Mesendoderm (in vitro differentiated cells): ENCODE measurements at regions not wholly inside any gene's neighbourhood (a gene's known extent, or its start where the extent isn't known, plus 50 kb on each side); places are given as distances from the start of the nearest gene placed in this dataset.
A peak's percentile ranks its signal among the peaks of the same experiment; 100 is the strongest.

ENCODE experiments used
- DNase-seq: peaks from one replicate; pipeline ENCODE4 v3.0.0; 2013
- H2AK5ac ChIP-seq: 2 replicates; pipeline ENCODE4 v1.6.1; 2013; ENCODE audit warnings: low read length, inconsistent platforms
- H2BK120ac ChIP-seq: 2 replicates; pipeline ENCODE4 v1.6.1; 2013; ENCODE audit warnings: low read depth, mild to moderate bottlenecking, low read length, moderate library complexity, mixed read lengths
- H2BK15ac ChIP-seq: replicated peaks from 2 replicates; pipeline ENCODE4 v1.6.1; 2013; ENCODE audit warnings: low read depth, mild to moderate bottlenecking, moderate library complexity
- H2BK5ac ChIP-seq: 2 replicates; pipeline ENCODE4 v1.6.1; 2013; ENCODE audit warnings: low read length, inconsistent platforms
- H3K18ac ChIP-seq: 2 replicates; pipeline ENCODE4 v1.6.1; 2013; ENCODE audit warnings: mild to moderate bottlenecking, low read length, mixed read lengths
- H3K23ac ChIP-seq: one replicate; pipeline ENCODE4 v1.6.1; 2013; ENCODE audit warnings: low read length
- H3K27ac ChIP-seq: 2 replicates; pipeline ENCODE4 v1.5.1; 2013; ENCODE audit warnings: low read depth, mild to moderate bottlenecking, inconsistent platforms, low read length, moderate library complexity
- H3K27me3 ChIP-seq: 2 replicates; pipeline ENCODE4 v1.6.1; 2013; ENCODE audit warnings: low read length, control low read depth, mild to moderate bottlenecking, inconsistent platforms; ENCODE audit not compliant: insufficient read depth, poor library complexity
- H3K36me3 ChIP-seq: 2 replicates; pipeline ENCODE4 v1.6.1; 2013; ENCODE audit warnings: low read length, inconsistent platforms; ENCODE audit not compliant: control insufficient read depth, insufficient read depth
- H3K4ac ChIP-seq: one replicate; pipeline ENCODE4 v1.6.1; 2013; ENCODE audit warnings: low read depth, mild to moderate bottlenecking, low read length, moderate library complexity
- H3K4me1 ChIP-seq: 2 replicates; pipeline ENCODE4 v1.6.1; 2013; ENCODE audit warnings: low read depth, low read length, inconsistent platforms; ENCODE audit not compliant: control insufficient read depth
- H3K4me2 ChIP-seq: 2 replicates; pipeline ENCODE4 v1.6.1; 2013; ENCODE audit warnings: low read length
- H3K4me3 ChIP-seq: 2 replicates; pipeline ENCODE4 v1.5.1; 2013; ENCODE audit warnings: mild to moderate bottlenecking, low read length
- H3K56ac ChIP-seq: one replicate; pipeline ENCODE4 v1.6.1; 2013; ENCODE audit warnings: low read length
- H3K79me1 ChIP-seq: 2 replicates; pipeline ENCODE4 v1.6.1; 2013; ENCODE audit warnings: low read length, inconsistent platforms
- H3K79me2 ChIP-seq: 2 replicates; pipeline ENCODE4 v1.6.1; 2013; ENCODE audit warnings: mild to moderate bottlenecking, low read length; ENCODE audit not compliant: control insufficient read depth, insufficient read depth
- H3K9ac ChIP-seq: 2 replicates; pipeline ENCODE4 v1.6.1; 2013; ENCODE audit warnings: low read length, inconsistent platforms
- H4K5ac ChIP-seq: one replicate; pipeline ENCODE4 v1.6.1; 2013; ENCODE audit warnings: low read length
- H4K8ac ChIP-seq: one replicate; pipeline ENCODE4 v1.6.1; 2013; ENCODE audit warnings: low read depth, mild to moderate bottlenecking, control low read depth, low read length, moderate library complexity
- WGBS: extraction: QIAGEN DNeasy Blood & Tissue Kit; methylation state at CpG from one replicate; pipeline ENCODE4 v1.1.7; 2013; ENCODE audit warnings: low lambda C conversion rate, missing lambda C conversion rate; ENCODE audit not compliant: insufficient coverage; ENCODE audit errors: extremely low coverage; 5-methylcytosine and 5-hydroxymethylcytosine counted together

DNA sequence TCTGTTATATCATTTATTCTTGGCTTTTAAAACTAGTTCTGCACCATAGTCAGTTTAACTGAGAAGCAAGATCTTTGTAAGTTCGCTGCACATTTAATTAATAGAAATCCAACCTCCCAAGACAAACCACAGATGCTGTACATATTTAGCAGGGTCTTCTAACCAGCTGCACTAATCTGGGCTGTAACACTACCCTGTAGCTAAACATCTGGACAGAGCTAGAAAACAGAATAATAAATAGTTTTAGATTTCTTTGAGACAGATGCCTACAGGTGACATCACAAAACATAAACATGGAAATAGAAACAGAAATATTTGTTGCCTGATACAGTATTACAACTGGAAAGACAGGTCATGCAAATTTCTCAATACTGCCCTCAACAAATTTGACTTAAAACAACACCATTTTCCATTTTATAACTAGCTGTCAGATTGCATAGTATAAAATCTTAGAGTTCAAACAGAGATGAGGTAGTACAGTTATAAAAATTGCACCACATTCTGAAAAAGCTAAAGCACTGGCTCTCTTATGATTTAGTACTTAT, 315.1 kb downstream of the NR4A2 start:
- Histone ChIP-seq H3K79me1 (no peaks in the 10 kb centered on the region), H2BK120ac (no peak overlapping the region), H4K5ac (no peak overlapping the region), H3K4me2 (no peak overlapping the region), H3K4me1 (no peaks in the 10 kb centered on the region), H4K8ac (no peak overlapping the region), H3K79me2 (no peaks in the 10 kb centered on the region), H2BK5ac (no peak overlapping the region), H3K18ac (no peak overlapping the region), H3K56ac (no peak overlapping the region), H3K27ac (no peak overlapping the region), H3K4ac (no peak overlapping the region), H2AK5ac (no peak overlapping the region), H3K4me3 (no peak overlapping the region), H2BK15ac (no peak overlapping the region), H3K36me3 (no peaks in the 10 kb centered on the region), H3K27me3 (no peaks in the 10 kb centered on the region), H3K9ac (no peak overlapping the region), H3K23ac (no peak overlapping the region)
- WGBS = no CpG with 5 or more reads among the region's 1 CpG
- no peak for DNase-seq

DNA sequence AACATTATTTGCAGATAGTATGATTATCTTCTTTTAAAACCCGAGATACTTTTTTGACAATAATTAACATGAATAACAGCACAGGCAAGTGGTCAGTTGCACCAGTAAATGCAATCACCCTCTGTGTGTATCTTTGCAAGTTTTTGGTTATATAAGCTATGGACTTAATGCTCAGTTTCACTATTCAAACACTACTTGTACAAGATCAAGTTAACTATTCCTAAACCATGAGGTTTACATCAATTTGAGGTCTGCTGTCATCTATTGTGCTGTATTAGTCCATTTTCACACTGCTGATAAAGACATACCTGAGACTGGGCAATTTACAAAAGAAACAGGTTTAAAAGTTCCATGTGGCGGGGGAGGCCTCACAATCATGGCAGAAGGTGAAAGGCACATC, 323.2 kb downstream of the NR4A2 start:
- no peak overlapping the region for H2BK5ac ChIP-seq
- no peaks in the 10 kb centered on the region for H3K36me3 ChIP-seq
- H3K79me2 ChIP-seq = no peaks in the 10 kb centered on the region
- H3K27me3 ChIP-seq = no peaks in the 10 kb centered on the region
- H2BK120ac ChIP-seq = no peak overlapping the region
- H2BK15ac ChIP-seq = no peak overlapping the region
- no peak overlapping the region for H3K4me3 ChIP-seq
- H3K27ac ChIP-seq = no peak overlapping the region
- H3K56ac ChIP-seq = no peak overlapping the region
- H3K4ac ChIP-seq = no peak overlapping the region
- no peak overlapping the region for H3K4me2 ChIP-seq
- no peak overlapping the region for H3K9ac ChIP-seq
- no peak overlapping the region for H4K8ac ChIP-seq
- no peak overlapping the region for H3K18ac ChIP-seq
- no peak overlapping the region for H2AK5ac ChIP-seq
- no peak overlapping the region for H4K5ac ChIP-seq
- no CpG with 5 or more reads among the region's 2 CpGs for WGBS
- DNase-seq = no peak
- no peaks in the 10 kb centered on the region for H3K79me1 ChIP-seq
- no peaks in the 10 kb centered on the region for H3K4me1 ChIP-seq
- H3K23ac ChIP-seq = no peak overlapping the region

DNA sequence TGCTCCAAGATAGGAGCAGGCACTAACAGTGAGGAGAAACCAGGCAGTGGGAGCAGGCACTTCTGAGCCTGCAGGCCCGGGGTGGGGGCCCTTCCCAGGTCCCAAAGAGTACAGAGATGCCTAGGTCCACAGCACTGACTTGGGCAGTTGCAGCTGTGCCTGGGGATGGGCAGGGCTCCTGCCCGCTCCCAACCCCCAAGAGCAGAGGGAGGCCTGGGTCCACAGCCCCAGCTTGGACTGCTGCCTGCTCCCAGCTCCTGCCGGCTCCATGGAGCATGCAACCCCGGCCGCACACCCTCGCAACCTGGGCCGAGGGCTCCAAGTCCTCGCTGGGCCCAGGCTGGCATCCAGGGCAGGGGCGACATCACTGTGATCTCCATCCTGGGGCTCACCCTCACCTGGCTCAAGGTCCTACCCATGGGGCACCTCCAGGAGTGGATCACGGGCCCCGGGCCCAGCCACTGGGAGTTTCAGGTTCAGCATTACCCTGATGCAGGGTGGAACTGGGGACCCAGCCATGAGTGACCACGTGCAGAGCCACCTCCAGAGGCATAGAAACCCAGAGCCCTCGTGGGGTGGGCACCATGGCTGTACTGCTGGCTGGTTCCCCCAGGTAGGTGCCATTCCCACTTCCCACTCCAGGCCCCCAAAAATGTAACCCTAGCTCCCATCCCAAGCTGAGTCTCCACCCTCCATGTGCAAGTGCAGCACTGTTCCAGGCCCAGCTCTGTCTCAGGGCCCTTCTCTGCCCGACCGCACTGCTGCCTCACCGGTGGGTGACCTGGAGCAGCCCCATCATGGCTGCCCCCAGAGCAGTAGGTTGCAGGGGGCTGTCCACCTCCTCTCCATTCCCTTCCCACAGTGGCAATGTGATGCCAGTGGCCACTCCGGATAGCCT, 325.6 kb downstream of the NR4A2 start:
- no peak overlapping the region for H3K23ac ChIP-seq
- H2BK5ac ChIP-seq = no peak overlapping the region
- no peak overlapping the region for H3K18ac ChIP-seq
- no peak overlapping the region for H2BK120ac ChIP-seq
- no peaks in the 10 kb centered on the region for H3K79me2 ChIP-seq
- H3K27me3 ChIP-seq = no peaks in the 10 kb centered on the region
- no peaks in the 10 kb centered on the region for H3K79me1 ChIP-seq
- no peak overlapping the region for H3K4me2 ChIP-seq
- no peaks in the 10 kb centered on the region for H3K4me1 ChIP-seq
- H3K56ac ChIP-seq = no peak overlapping the region
- H3K4ac ChIP-seq = no peak overlapping the region
- H4K5ac ChIP-seq = no peak overlapping the region
- H2AK5ac ChIP-seq = no peak overlapping the region
- H3K9ac ChIP-seq = no peak overlapping the region
- no peak overlapping the region for H3K27ac ChIP-seq
- no CpG with 5 or more reads among the region's 17 CpGs for WGBS
- H4K8ac ChIP-seq = no peak overlapping the region
- DNase-seq = no peak
- no peaks in the 10 kb centered on the region for H3K36me3 ChIP-seq
- no peak overlapping the region for H3K4me3 ChIP-seq
- no peak overlapping the region for H2BK15ac ChIP-seq

- Histone ChIP-seq H4K5ac (no peak overlapping the region), H3K56ac (no peak overlapping the region), H3K79me2 (no peaks in the 10 kb centered on the region), H3K4me2 (no peak overlapping the region), H4K8ac (no peak overlapping the region), H3K18ac (no peak overlapping the region), H3K27me3 (no peaks in the 10 kb centered on the region), H2AK5ac (no peak overlapping the region), H3K4me3 (no peak overlapping the region), H3K23ac (no peak overlapping the region), H3K79me1 (no peaks in the 10 kb centered on the region), H2BK120ac (no peak overlapping the region), H3K27ac (no peak overlapping the region), H3K4me1 (no peaks in the 10 kb centered on the region), H3K36me3 (no peaks in the 10 kb centered on the region), H2BK15ac (no peak overlapping the region), H3K4ac (no peak overlapping the region), H3K9ac (no peak overlapping the region), H2BK5ac (no peak overlapping the region)
- WGBS = no CpG with 5 or more reads among the region's 3 CpGs
- DNase-seq = peak; percentile 56
These were observed 326.4 kb downstream of the NR4A2 start for GRCh38 chr2:156005999-156006712.

GRCh38 chr2:156005531-156005930, 327.0 kb downstream of the NR4A2 start:
- DNase-seq = no peak
- H2BK120ac ChIP-seq = no peak overlapping the region
- WGBS = no CpG with 5 or more reads among the region's 7 CpGs

More at GRCh38 chr2:156005531-156005930, 327.0 kb downstream of the NR4A2 start:
- no peak overlapping the region for H3K23ac ChIP-seq
- H3K56ac ChIP-seq = no peak overlapping the region
- H2BK5ac ChIP-seq = no peak overlapping the region
- H3K4me1 ChIP-seq = no peaks in the 10 kb centered on the region
- H3K9ac ChIP-seq = no peak overlapping the region
- H3K36me3 ChIP-seq = no peaks in the 10 kb centered on the region
- H3K27me3 ChIP-seq = no peaks in the 10 kb centered on the region
- H3K79me2 ChIP-seq = no peaks in the 10 kb centered on the region
- H3K4me3 ChIP-seq = no peak overlapping the region
- no peak overlapping the region for H3K27ac ChIP-seq
- no peak overlapping the region for H2BK15ac ChIP-seq
- H4K8ac ChIP-seq = no peak overlapping the region
- no peak overlapping the region for H4K5ac ChIP-seq
- no peak overlapping the region for H3K4me2 ChIP-seq
- no peak overlapping the region for H3K4ac ChIP-seq
- no peak overlapping the region for H2AK5ac ChIP-seq
- no peak overlapping the region for H3K18ac ChIP-seq
- no peaks in the 10 kb centered on the region for H3K79me1 ChIP-seq
